ENCODE measurements at regions not wholly inside any gene's neighbourhood (a gene's known extent, or its start where the extent isn't known, plus 50 kb on each side); places are given as distances from the start of the nearest gene placed in this dataset.

DNA sequence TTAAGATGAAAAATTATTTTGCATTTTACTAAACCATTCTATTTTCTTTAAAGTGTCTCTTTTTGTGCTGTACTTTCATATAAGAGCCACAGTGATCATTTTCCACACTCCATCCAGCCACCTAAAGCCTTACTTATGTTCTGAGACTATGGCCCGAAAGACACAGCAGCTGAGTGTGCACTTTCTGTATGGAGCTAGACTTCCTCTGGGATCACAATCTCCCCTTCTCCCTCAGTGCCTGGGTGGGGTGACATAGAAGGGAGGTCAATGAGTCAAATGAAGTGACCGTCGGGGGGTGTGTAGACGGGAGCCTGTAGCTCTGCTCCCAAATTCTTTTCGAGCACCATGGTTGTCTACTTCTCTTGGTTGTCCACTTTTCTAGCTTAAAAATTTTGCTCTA, 97.8 kb upstream of the ARL4C start:
- TF ChIP-seq YY1 (IDR thresholded peaks at IDR 0.05; ENCODE audit: insufficient read depth, insufficient read length) (no peak), ZNF274 (IDR thresholded peaks at IDR 0.05; ENCODE audit: low read depth, low read length) (no peak)

Data from NT2/D1 (cell line).